ENCODE measurements at regions not wholly inside any gene's neighbourhood (a gene's known extent, or its start where the extent isn't known, plus 50 kb on each side); places are given as distances from the start of the nearest gene placed in this dataset.

- Mint-ChIP-seq H3K9me3 (no peaks in the 10 kb centered on the region), H3K4me3 (no peak overlapping the region), H3K27ac (no peak overlapping the region), H3K4me1 (ENCODE audit: low read depth) (no peaks in the 10 kb centered on the region), H3K27me3 (peaks cover 26% of the 10 kb centered on the region), H3K36me3 (ENCODE audit: low read depth) (no peaks in the 10 kb centered on the region)
- Histone ChIP-seq H3K4me1 (ENCODE audit: insufficient read depth, low read length) (no peaks in the 10 kb centered on the region), H3K27ac (ENCODE audit: low read depth in 1 of 2, low read length in 2 of 2) (no peak overlapping the region), H3K36me3 (ENCODE audit: insufficient read depth, low read length) (no peaks in the 10 kb centered on the region), H3K4me3 (ENCODE audit: low read length) (no peak overlapping the region), H3K27me3 (ENCODE audit: control insufficient read depth in 1 of 2, insufficient read depth in 2 of 2, low read length in 2 of 2) (peaks cover 0 to 2% of the 10 kb centered on the region in 2 experiments), H3K9me3 (ENCODE audit: control insufficient read depth in 1 of 2, insufficient read depth in 1 of 2, low read length in 2 of 2) (no peaks in the 10 kb centered on the region)
- ATAC-seq (ENCODE audit: poor library complexity) (no peak), DNase-seq (no peak)
- intact Hi-C loops (cut with DNase I, micrococcal nuclease), result no loop called here
- TF ChIP-seq, protein P1, sequence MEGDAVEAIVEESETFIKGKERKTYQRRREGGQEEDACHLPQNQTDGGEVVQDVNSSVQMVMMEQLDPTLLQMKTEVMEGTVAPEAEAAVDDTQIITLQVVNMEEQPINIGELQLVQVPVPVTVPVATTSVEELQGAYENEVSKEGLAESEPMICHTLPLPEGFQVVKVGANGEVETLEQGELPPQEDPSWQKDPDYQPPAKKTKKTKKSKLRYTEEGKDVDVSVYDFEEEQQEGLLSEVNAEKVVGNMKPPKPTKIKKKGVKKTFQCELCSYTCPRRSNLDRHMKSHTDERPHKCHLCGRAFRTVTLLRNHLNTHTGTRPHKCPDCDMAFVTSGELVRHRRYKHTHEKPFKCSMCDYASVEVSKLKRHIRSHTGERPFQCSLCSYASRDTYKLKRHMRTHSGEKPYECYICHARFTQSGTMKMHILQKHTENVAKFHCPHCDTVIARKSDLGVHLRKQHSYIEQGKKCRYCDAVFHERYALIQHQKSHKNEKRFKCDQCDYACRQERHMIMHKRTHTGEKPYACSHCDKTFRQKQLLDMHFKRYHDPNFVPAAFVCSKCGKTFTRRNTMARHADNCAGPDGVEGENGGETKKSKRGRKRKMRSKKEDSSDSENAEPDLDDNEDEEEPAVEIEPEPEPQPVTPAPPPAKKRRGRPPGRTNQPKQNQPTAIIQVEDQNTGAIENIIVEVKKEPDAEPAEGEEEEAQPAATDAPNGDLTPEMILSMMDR (IDR thresholded peaks at IDR 0.05), result no peak
- ChIA-PET POLR2A (no interaction called here), CTCF (no interaction called here)
Measured at GRCh38 chr1:67619080-67619479, 65.9 kb upstream of the GADD45A start.

DNA sequence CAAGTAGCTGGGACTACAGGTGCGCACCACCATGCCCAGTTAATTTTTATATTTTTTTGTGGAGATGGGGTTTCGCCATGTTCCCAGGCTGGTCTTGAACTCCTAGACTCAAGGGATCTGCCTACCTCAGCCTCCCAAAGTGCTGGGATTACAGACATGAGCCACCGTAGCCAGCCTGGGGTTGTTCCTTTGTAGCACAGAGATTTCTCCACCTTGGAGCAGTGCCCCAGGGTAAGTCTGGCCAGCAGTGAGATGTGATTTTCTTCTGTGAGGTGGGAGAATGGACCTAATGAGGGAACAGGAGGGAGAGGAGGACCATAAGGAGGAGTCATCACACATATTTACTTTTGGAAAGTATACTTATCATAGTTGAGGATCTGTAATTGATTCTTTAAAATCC is 61.1 kb upstream of the GADD45A start:
- Mint-ChIP-seq H3K9me3 (no peaks in the 10 kb centered on the region), H3K4me3 (no peak overlapping the region), H3K27ac (no peak overlapping the region), H3K36me3 (ENCODE audit: low read depth) (no peaks in the 10 kb centered on the region), H3K4me1 (ENCODE audit: low read depth) (no peaks in the 10 kb centered on the region), H3K27me3 (peaks cover 14% of the 10 kb centered on the region)
- TF ChIP-seq, protein P1 (IDR thresholded peaks at IDR 0.05), result no peak
- ChIA-PET CTCF (no interaction called here), POLR2A (no interaction called here)
- Histone ChIP-seq H3K27ac (ENCODE audit: low read depth in 1 of 2, low read length in 2 of 2) (no peak overlapping the region), H3K27me3 (ENCODE audit: control insufficient read depth in 1 of 2, insufficient read depth in 2 of 2, low read length in 2 of 2) (no peaks in the 10 kb centered on the region), H3K4me3 (ENCODE audit: low read length) (no peak overlapping the region), H3K36me3 (ENCODE audit: insufficient read depth, low read length) (no peaks in the 10 kb centered on the region), H3K9me3 (ENCODE audit: control insufficient read depth in 1 of 2, insufficient read depth in 1 of 2, low read length in 2 of 2) (no peaks in the 10 kb centered on the region), H3K4me1 (ENCODE audit: insufficient read depth, low read length) (no peaks in the 10 kb centered on the region)
- intact Hi-C loops (cut with DNase I, micrococcal nuclease), result no loop called here
- ATAC-seq (ENCODE audit: poor library complexity) (no peak), DNase-seq (no peak)

- Histone ChIP-seq H3K9me3 (ENCODE audit: control insufficient read depth in 1 of 2, insufficient read depth in 1 of 2, low read length in 2 of 2) (no peaks in the 10 kb centered on the region), H3K27ac (ENCODE audit: low read depth in 1 of 2, low read length in 2 of 2) (no peak overlapping the region), H3K4me3 (ENCODE audit: low read length) (no peak overlapping the region), H3K4me1 (ENCODE audit: insufficient read depth, low read length) (no peaks in the 10 kb centered on the region), H3K36me3 (ENCODE audit: insufficient read depth, low read length) (no peaks in the 10 kb centered on the region), H3K27me3 (ENCODE audit: control insufficient read depth in 1 of 2, insufficient read depth in 2 of 2, low read length in 2 of 2) (no peaks in the 10 kb centered on the region)
- DNase-seq (no peak), ATAC-seq (ENCODE audit: poor library complexity) (no peak)
- Mint-ChIP-seq H3K4me3 (no peak overlapping the region), H3K9me3 (no peaks in the 10 kb centered on the region), H3K36me3 (ENCODE audit: low read depth) (no peaks in the 10 kb centered on the region), H3K27ac (no peak overlapping the region), H3K4me1 (ENCODE audit: low read depth) (no peaks in the 10 kb centered on the region), H3K27me3 (peaks cover 8% of the 10 kb centered on the region)
- CTCF ChIA-PET, result no interaction called here
- TF ChIP-seq, protein P1 (IDR thresholded peaks at IDR 0.05), result no peak
- intact Hi-C loops (cut with DNase I, micrococcal nuclease), result no loop called here
- POLR2A ChIA-PET, result no interaction called here
Measured at GRCh38 chr1:67624680-67625079, 60.3 kb upstream of the GADD45A start.

Measured in CD4-positive, alpha-beta T cell (primary cell).